Osteoblast (primary cell): ENCODE measurements at regions not wholly inside any gene's neighbourhood (a gene's known extent, or its start where the extent isn't known, plus 50 kb on each side); places are given as distances from the start of the nearest gene placed in this dataset.

Experiments used
- DNase-seq: peaks from one replicate; pipeline ENCODE4 v3.0.0; 2011; ENCODE audit warnings: low spot score, mixed read lengths; ENCODE audit not compliant: insufficient read length; ENCODE audit errors: missing footprints
- H2AFZ ChIP-seq: 2 replicates; pipeline ENCODE4 v1.6.0; 2011; ENCODE audit warnings: mild to moderate bottlenecking, low read length
- H3K27ac ChIP-seq: 2 replicates; pipeline ENCODE4 v1.5.1; 2011; ENCODE audit warnings: mild to moderate bottlenecking, low read depth, low read length, moderate library complexity
- H3K27me3 ChIP-seq: 2 replicates; pipeline ENCODE4 v1.6.0; 2012; ENCODE audit warnings: mild to moderate bottlenecking, control low read depth, inconsistent platforms, low read length, moderate library complexity; ENCODE audit not compliant: insufficient read depth
- H3K36me3 ChIP-seq: 2 replicates; pipeline ENCODE4 v1.5.1; 2011; ENCODE audit warnings: mild to moderate bottlenecking, low read length, control low read depth, moderate library complexity; ENCODE audit not compliant: insufficient read depth
- H3K4me1 ChIP-seq: 2 replicates; pipeline ENCODE4 v1.5.1; 2011; ENCODE audit warnings: mild to moderate bottlenecking, low read length, control low read depth, moderate library complexity; ENCODE audit not compliant: insufficient read depth
- H3K4me2 ChIP-seq: 2 replicates; pipeline ENCODE4 v1.6.0; 2011; ENCODE audit warnings: mild to moderate bottlenecking, low read length; ENCODE audit not compliant: insufficient read depth
- H3K4me3 ChIP-seq: fragments of 200-600 bp; sonication (generic); 3 replicates; pipeline ENCODE4 v1.5.1; 2012; ENCODE audit warnings: mild to moderate bottlenecking, low read length, inconsistent platforms; ENCODE audit not compliant: insufficient read depth
- H3K79me2 ChIP-seq: 2 replicates; pipeline ENCODE4 v1.6.0; 2012; ENCODE audit warnings: mild to moderate bottlenecking, low read length, control low read depth, inconsistent platforms; ENCODE audit not compliant: insufficient read depth
- H3K9me3 ChIP-seq: 2 replicates; pipeline ENCODE4 v1.5.1; 2011; ENCODE audit warnings: low read depth, low read length, control low read depth
- H4K20me1 ChIP-seq: 2 replicates; pipeline ENCODE4 v1.6.0; 2012; ENCODE audit warnings: mild to moderate bottlenecking, low read length, control low read depth; ENCODE audit not compliant: insufficient read depth
- CTCF ChIP-seq: IDR thresholded peaks from 2 replicates; pipeline ENCODE4 v1.5.1; 2011; ENCODE audit warnings: mild to moderate bottlenecking, low read depth, low read length, moderate library complexity; ENCODE audit errors: extremely low read depth

- Histone ChIP-seq H3K79me2 (no peaks in the 10 kb centered on the region), H3K4me2 (no peak overlapping the region), H3K9me3 (peaks cover 3% of the 10 kb centered on the region), H3K4me3 (no peak overlapping the region), H2AFZ (no peak overlapping the region), H3K27ac (no peak overlapping the region), H3K36me3 (no peaks in the 10 kb centered on the region), H3K27me3 (no peaks in the 10 kb centered on the region), H4K20me1 (no peaks in the 10 kb centered on the region), H3K4me1 (no peaks in the 10 kb centered on the region)
- no peak for DNase-seq
- no peak for TF ChIP-seq CTCF
Measured at GRCh38 chr18:71249791-71250190, 960.9 kb downstream of the SOCS6 start.

GRCh38 chr18:71242981-71243380 lies 954.1 kb downstream of the SOCS6 start:
- Histone ChIP-seq H3K79me2 (no peaks in the 10 kb centered on the region), H3K4me2 (no peak overlapping the region), H4K20me1 (no peaks in the 10 kb centered on the region), H3K27me3 (no peaks in the 10 kb centered on the region), H2AFZ (no peak overlapping the region), H3K27ac (no peak overlapping the region), H3K36me3 (no peaks in the 10 kb centered on the region), H3K4me3 (no peak overlapping the region), H3K4me1 (no peaks in the 10 kb centered on the region), H3K9me3 (peaks cover 5% of the 10 kb centered on the region)
- TF ChIP-seq CTCF, result no peak
- no peak for DNase-seq

GRCh38 chr18:71238974-71239624 lies 950.3 kb downstream of the SOCS6 start:
- Histone ChIP-seq H3K27ac (no peak overlapping the region), H3K9me3 (peaks cover 8% of the 10 kb centered on the region), H3K4me3 (no peak overlapping the region), H3K4me2 (no peak overlapping the region), H3K4me1 (no peaks in the 10 kb centered on the region), H4K20me1 (no peaks in the 10 kb centered on the region), H2AFZ (no peak overlapping the region), H3K36me3 (no peaks in the 10 kb centered on the region), H3K79me2 (no peaks in the 10 kb centered on the region), H3K27me3 (no peaks in the 10 kb centered on the region)
- DNase-seq, result no peak
- TF ChIP-seq CTCF, result no peak

GRCh38 chr18:71237641-71238040 lies 948.8 kb downstream of the SOCS6 start:
- H3K4me3 ChIP-seq, result no peak overlapping the region
- TF ChIP-seq CTCF, result no peak
- peaks cover 3% of the 10 kb centered on the region for H3K9me3 ChIP-seq
- no peak for DNase-seq
- no peak overlapping the region for H3K4me2 ChIP-seq
- H3K36me3 ChIP-seq, result no peaks in the 10 kb centered on the region
- no peaks in the 10 kb centered on the region for H3K27me3 ChIP-seq
- no peaks in the 10 kb centered on the region for H4K20me1 ChIP-seq
- H3K79me2 ChIP-seq, result no peaks in the 10 kb centered on the region
- no peak overlapping the region for H3K27ac ChIP-seq
- H3K4me1 ChIP-seq, result no peaks in the 10 kb centered on the region
- no peak overlapping the region for H2AFZ ChIP-seq
